ENCODE measurements at regions not wholly inside any gene's neighbourhood (a gene's known extent, or its start where the extent isn't known, plus 50 kb on each side); places are given as distances from the start of the nearest gene placed in this dataset.

- ChIA-PET POLR2A (interaction anchor here (0.6 to 2.0 kb wide), 7 partner anchors 8 to 130 kb away, joined by 3 to 15 read pairs (median 4); partner anchors contain the start of gene CDC42BPA), CTCF (interaction anchor here (1.1 to 4.2 kb wide), 7 partner anchors 11 to 214 kb away, joined by 3 to 20 read pairs (median 4); no protein-coding TSS in a partner anchor)
- FAIRE-seq (peak; percentile 87), DNase-seq (ENCODE audit: low read depth, low spot score) (peak; percentile 98)
- Histone ChIP-seq H3K4me2 (ENCODE audit: insufficient read depth, low read length) (peak overlapping the region; percentile 80), H3K27ac (ENCODE audit: insufficient read depth, low read depth, low read length) (peak overlapping the region; percentile 99), H4K20me1 (replicated peaks; ENCODE audit: control insufficient read depth, extremely low read depth, insufficient read depth, low read length) (no peaks in the 10 kb centered on the region), H3K4me1 (ENCODE audit: control insufficient read depth, extremely low read depth, insufficient read depth, low read length) (peaks cover 55% of the 10 kb centered on the region), H3K4me3 (replicated peaks in 1 of 3; ENCODE audit: insufficient read depth in 1 of 3, low read depth in 1 of 3, low read length in 3 of 3) (peak overlapping the region in 1 of 3 experiments; percentile 6), H2AFZ (ENCODE audit: low read depth, low read length) (no peak overlapping the region), H3K9ac (replicated peaks; ENCODE audit: extremely low read depth, insufficient read depth, low read length) (peak overlapping the region; percentile 92), H3K9me1 (replicated peaks; ENCODE audit: control insufficient read depth, extremely low read depth, insufficient read depth, low read length) (no peaks in the 10 kb centered on the region), H3K36me3 (ENCODE audit: control insufficient read depth in 2 of 2, extremely low read depth in 1 of 2, insufficient read depth in 2 of 2, low read length in 2 of 2) (no peaks in the 10 kb centered on the region), H3K79me2 (ENCODE audit: control insufficient read depth, insufficient read depth, low read length) (no peaks in the 10 kb centered on the region), H3K27me3 (ENCODE audit: control insufficient read depth in 2 of 2, insufficient read depth in 2 of 2, low read length in 2 of 2) (no peaks in the 10 kb centered on the region), H3K9me3 (replicated peaks; ENCODE audit: control insufficient read depth, insufficient read depth, low read length) (no peaks in the 10 kb centered on the region)
- BruUV-seq (replicated peaks) = no TSS peak
- TF ChIP-seq GATA2 (IDR thresholded peaks at IDR 0.05; ENCODE audit: insufficient read depth, insufficient read length, low read depth, low read length) (no peak), MAX (IDR thresholded peaks at IDR 0.05; ENCODE audit: insufficient read depth, insufficient read length) (no peak), POLR2A (IDR thresholded peaks at IDR 0.05; ENCODE audit: low read depth, low read length) (peak; percentile 40), JUN (IDR thresholded peaks at IDR 0.05; ENCODE audit: borderline replicate concordance, insufficient read depth, insufficient read length, low read depth) (peak; percentile 35), CTCF (IDR thresholded peaks at IDR 0.05; ENCODE audit: extremely low read depth in 1 of 2, insufficient read depth in 1 of 2, low read depth in 1 of 2, low read length in 2 of 2) (no peak), POLR2AphosphoS5 (IDR thresholded peaks at IDR 0.05; ENCODE audit: insufficient read depth, low read depth, low read length) (peak; percentile 85)
- dilution Hi-C loops (cut with MboI; ENCODE audit: extremely low pct_ligation_motif_present, low sequenced_read_pairs) (loop anchor here (25.0 kb wide), 1 partner anchor 117 kb away; the partner anchor contains the start of gene CDC42BPA), intact Hi-C loops (cut with micrococcal nuclease) (loop anchor here (1.0 to 2.0 kb wide), 9 partner anchors 13 to 293 kb away; partner anchors contain the start of gene CDC42BPA)
Measured at GRCh38 chr1:227428803-227429202, 110.5 kb upstream of the CDC42BPA start.

Data from endothelial cell of umbilical vein (primary cell).